NCI-H1105 treated with DMSO at 0.1 percent for 48 hours (cell line): ENCODE measurements at regions not wholly inside any gene's neighbourhood (a gene's known extent, or its start where the extent isn't known, plus 50 kb on each side); places are given as distances from the start of the nearest gene placed in this dataset.

Experiments used
- DNase-seq: peaks from one replicate; lab custom pipeline; 2025; lab: John Stamatoyannopoulos, UW

GRCh38 chr17:33514369-33514768, 221.3 kb upstream of the ASIC2 start:
- no peak for DNase-seq

- DNase-seq, result no peak
Measured at GRCh38 chr17:33515974-33516373, 222.9 kb upstream of the ASIC2 start.

GRCh38 chr17:33516645-33517044, 223.6 kb upstream of the ASIC2 start:
- no peak for DNase-seq

DNA sequence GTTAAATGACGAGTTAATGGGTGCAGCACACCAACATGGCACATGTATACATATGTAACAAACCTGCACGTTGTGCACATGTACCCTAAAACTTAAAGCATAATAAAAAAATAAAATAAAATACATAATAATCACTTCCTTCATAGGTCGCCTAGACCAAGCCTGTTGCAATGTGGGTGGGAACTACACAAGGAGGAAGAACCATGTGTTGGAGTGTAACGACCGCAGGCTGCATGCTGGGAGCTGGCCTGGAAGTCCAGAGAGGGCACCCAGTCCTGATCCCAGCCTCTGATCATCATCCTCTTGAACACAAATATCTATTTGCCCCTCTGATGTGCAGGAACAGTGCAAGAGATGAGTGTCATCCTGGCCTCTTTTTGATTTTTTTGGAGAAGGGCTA, 224.7 kb upstream of the ASIC2 start:
- DNase-seq, result no peak

GRCh38 chr17:33519692-33520091, 226.6 kb upstream of the ASIC2 start:
- no peak for DNase-seq

DNA sequence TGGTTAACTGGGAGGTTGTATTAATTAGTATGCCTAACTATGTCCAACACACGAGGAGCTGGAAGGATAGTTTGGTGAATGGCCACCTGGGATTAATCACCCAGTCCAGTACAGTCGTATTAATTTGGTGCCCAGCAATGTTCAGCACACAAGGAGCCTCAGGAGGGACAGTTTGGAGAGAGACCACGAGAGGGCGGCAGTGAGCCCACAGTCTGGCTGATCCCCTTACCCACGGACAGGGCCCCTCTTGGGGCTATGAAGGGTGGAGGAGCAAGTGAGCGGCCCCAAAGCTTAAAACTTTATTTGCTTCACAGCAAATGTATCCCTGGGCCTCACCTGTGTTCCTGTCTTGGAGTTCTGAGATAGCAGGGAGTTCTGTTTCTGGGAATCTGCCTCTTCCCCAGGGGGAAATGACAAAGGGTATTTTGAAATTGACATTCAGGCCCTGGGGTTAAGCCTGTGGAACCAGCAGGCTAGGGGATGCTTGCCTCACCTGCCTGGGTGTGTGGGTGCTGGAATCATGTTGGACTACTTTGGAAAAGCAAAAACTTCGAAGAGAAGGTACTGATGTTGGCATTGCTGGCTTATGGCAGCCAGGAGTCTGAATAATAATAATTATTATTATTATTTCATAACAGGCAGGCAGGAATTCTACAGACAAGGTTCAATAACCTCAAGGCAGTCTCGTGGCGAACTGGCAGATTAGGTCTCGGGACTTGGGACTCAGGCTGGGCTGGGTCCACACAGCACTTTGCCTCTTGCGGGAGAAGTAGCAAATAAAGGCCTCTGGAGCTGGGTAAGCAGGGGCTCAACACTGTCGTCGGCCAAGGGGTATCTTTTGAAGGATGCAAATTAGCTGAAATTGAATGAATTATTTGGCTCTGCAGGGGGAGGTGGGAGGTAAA, 227.6 kb upstream of the ASIC2 start:
- peak; percentile 33 for DNase-seq

GRCh38 chr17:33521784-33522183, 228.7 kb upstream of the ASIC2 start:
- DNase-seq, result no peak

DNA sequence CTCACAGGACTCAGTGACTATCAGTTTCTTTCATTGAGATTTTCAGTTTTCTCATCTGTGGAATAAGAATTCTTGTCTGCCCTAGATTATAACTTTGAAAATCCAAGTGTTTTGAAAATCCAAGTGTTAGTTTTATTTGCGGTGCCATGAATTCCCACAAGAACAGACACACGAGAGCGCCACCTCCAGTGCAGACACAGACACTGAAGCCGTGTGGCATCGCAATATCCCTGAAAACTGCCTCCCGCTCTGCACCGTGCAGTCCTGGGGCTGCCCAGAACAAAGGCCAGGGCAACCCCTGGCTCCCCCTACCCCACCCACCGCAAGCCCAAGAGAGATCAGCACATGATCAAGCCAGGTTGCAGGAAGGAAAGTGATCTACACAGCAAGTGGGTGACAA, 229.5 kb upstream of the ASIC2 start:
- no peak for DNase-seq

- DNase-seq, result no peak
Measured at GRCh38 chr17:33523577-33523981, 230.5 kb upstream of the ASIC2 start.

DNA sequence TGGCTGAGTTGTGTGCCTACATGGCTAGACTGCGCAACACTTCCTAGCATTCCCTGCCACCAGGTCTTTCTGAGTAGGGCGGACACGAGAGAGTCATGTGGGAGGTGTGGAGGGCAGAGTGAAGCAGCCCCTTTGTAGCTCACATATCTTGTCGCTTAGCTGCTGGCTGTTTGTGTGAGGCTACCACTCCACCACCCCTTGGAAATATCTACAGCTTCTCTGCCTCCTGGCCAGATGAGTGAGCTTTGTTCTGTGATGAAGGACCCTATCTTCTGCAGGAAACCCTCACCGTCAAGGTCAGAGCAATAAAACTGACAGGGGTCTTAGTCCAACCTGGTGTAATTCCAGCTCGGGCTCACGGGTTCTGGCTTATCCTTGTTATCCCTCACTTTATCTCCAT, 232.1 kb upstream of the ASIC2 start:
- no peak for DNase-seq

GRCh38 chr17:33526717-33527116, 233.6 kb upstream of the ASIC2 start:
- DNase-seq, result no peak

DNA sequence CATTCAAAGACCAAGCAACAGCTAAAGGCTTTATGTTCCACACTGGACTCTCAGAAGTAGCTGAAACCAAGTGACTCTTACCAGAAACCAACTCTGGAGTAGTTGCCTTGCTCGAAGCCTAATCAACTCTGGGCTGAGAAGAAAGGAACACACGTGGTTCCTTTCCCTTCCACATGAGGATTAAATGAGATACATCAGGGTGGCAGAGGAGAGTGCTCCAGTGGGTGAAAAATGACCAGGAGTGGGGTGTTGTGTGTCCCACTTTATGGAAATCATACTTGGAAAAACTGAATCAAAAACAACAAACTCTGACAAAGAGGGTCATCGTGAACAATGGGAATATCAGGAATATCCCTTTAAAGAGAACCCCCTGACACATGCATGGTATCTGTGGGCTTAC, 234.2 kb upstream of the ASIC2 start:
- DNase-seq, result no peak

DNA sequence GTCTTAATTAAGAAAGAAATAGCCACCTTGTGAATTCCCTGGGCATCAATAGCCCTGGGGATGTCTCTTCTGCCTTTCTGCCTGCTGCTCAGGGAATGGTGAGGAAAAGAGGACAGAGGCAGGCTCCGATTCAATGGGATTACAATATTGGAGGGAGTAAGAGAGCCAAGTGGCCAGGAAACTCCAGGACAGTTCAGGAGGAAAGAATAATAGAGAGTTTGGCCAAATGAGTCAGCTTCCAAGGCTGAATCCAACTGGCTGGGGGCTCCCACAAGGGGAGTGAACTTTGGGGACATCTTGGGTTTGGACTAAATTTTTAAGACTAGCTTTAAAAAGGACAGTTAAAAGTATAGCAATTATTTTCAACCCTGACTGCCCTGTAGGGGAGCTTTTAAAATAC, 235.8 kb upstream of the ASIC2 start:
- DNase-seq, result no peak

DNA sequence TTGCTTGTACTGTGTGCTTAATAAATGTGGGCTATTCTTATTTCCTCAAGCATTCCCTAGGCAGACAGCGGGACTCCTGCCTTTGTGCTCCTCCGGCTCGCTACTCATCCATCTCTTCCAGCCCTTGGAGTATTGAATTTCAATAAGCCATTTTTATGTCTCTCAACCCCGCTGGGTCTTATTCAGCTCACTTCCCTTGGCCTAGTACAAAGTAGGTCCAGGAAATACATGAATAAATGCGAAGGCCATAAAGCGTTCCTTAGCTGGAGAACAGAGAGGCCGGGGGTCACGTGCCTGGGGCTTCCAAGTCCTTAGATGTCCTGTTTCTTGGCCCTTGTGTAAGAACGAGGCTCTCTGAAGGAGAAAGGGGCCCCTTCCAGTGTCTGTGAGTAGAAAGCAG, 236.7 kb upstream of the ASIC2 start:
- no peak for DNase-seq

DNA sequence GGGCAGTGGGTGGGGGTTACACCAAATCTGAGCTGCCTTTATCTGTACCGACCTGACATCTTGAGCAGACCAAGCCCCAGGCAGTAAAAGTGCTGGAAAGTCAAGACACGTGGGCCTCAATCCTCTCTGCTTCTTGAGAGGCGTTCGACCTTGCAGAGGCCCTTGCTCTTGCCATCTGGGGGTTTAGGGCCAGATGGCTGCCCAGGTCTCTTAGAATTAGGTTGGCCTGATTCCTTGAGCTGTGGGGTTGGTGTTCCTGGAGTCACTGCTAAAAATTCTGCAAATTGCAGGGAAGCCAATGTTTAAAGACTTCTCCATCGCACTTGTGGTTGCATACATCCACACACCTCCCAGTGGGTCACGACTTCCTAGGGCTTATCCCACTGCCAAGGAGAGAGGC, 238.2 kb upstream of the ASIC2 start:
- no peak for DNase-seq

- DNase-seq, result no peak
Measured at GRCh38 chr17:33534087-33534486, 241.0 kb upstream of the ASIC2 start.

- no peak for DNase-seq
Measured at GRCh38 chr17:33545124-33545523, 252.0 kb upstream of the ASIC2 start.

GRCh38 chr17:33550261-33550660, 257.2 kb upstream of the ASIC2 start:
- no peak for DNase-seq

- DNase-seq, result no peak
Measured at GRCh38 chr17:33551075-33551474, 258.0 kb upstream of the ASIC2 start.

DNA sequence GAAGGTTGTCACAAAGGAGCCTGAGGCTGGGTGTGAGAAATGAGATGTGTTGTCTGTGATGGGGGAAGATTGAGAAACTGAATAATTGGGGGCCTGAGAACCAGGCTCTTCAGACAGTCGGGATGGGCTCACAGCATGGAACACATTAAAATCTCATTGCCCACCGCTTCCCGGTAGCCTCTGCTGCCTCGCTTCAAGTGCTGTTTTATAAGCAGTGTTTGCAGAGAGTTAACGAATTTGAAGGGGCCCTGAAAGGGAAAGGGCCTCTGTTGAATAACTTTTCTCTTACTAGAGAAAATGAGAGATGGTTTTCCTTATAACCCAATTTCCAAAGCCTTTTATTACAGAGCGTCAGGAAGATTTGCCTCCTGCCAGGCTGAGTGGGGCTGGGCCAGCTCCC, 258.8 kb upstream of the ASIC2 start:
- DNase-seq, result no peak

DNA sequence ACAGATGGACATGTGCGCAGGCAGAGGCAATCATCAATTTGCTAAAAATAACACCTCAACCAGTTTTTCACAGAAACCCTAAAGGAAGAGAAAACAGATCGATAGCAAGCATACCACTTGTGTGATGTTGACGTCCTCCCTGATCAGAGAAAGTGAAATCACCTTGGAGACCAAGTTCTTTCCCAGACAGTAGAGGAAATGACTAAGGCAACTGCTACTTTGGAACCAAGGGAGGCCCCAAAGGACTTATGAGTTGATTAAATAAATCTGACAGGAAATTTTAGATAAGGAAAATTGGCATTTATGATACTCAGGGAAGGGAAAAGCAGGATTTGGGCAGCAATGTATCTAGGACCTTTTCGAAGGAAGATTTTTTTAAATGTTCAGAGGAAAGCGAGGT, 267.1 kb upstream of the ASIC2 start:
- no peak for DNase-seq

GRCh38 chr17:33560871-33561270, 267.8 kb upstream of the ASIC2 start:
- no peak for DNase-seq

DNA sequence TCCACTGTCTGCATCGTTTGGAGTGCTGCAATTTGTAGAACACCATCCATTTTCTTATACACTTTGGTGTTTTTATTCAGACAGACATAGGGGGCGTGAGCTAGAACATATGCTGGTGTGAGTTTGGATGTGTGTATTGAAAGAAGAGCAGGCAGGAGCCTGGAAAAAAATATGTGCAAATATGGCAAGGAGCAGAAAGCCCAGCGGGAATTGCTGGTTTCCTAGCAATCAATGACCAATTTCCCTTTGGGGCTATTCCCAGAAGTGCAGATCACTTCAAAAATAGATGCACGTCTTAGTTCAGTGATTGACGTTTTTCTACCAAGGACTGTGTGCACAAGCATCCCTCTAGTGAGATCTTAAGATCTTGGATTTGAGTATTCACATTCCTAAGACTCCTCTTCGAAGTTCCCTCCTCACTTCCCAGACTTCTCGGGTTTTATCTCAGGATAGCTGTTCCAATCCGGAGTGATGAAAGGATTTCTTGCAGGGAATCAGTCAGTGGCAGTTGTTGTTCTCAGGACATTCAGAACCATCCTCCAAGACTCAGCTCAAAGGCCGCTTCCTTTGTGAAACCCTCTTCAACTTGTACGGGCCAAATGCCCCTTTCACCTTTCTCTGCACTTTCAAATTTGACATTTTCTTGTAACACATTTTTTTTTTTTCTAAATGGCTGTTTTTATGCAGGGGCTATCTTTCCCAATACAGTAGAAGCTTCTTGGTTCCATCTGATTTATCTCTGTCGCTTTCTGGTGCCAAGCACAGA, 268.7 kb upstream of the ASIC2 start:
- DNase-seq, result no peak
